Keratinocyte (primary cell): ENCODE measurements at regions not wholly inside any gene's neighbourhood (a gene's known extent, or its start where the extent isn't known, plus 50 kb on each side); places are given as distances from the start of the nearest gene placed in this dataset.

Source experiments
- CTCF ChIP-seq, 3 experiments: IDR thresholded peaks in 1 of 3; conservative IDR thresholded peaks in 1 of 3; optimal IDR thresholded peaks in 1 of 3; 2 replicates in 2 of 3; 3 replicates in 1 of 3; pipeline versions ENCODE3 to v1.5.1; 2011; ENCODE audit warnings: low read length in 3 of 3, mild to moderate bottlenecking in 3 of 3, moderate library complexity in 2 of 3, control low read depth in 1 of 3, inconsistent platforms in 1 of 3; ENCODE audit not compliant: insufficient read depth in 2 of 3; ENCODE audit errors: extremely low read depth in 1 of 3
- EZH2 ChIP-seq: IDR thresholded peaks from one replicate; pipeline ENCODE4 v1.6.1; 2012; ENCODE audit warnings: inconsistent platforms, mild to moderate bottlenecking, low read length, moderate library complexity

- TF ChIP-seq EZH2, result no peak
- TF ChIP-seq CTCF (optimal IDR thresholded peaks at IDR 0.05 in 1 of 3, IDR thresholded peaks at IDR 0.05 in 1 of 3, conservative IDR thresholded peaks at IDR 0.05 in 1 of 3; ENCODE audit: extremely low read depth in 1 of 3, insufficient read depth in 2 of 3, low read length in 3 of 3), result no peak
Observed at GRCh38 chr7:113730309-113730955, 188.4 kb downstream of the PPP1R3A start.
